ENCODE measurements at regions not wholly inside any gene's neighbourhood (a gene's known extent, or its start where the extent isn't known, plus 50 kb on each side); places are given as distances from the start of the nearest gene placed in this dataset.

DNA sequence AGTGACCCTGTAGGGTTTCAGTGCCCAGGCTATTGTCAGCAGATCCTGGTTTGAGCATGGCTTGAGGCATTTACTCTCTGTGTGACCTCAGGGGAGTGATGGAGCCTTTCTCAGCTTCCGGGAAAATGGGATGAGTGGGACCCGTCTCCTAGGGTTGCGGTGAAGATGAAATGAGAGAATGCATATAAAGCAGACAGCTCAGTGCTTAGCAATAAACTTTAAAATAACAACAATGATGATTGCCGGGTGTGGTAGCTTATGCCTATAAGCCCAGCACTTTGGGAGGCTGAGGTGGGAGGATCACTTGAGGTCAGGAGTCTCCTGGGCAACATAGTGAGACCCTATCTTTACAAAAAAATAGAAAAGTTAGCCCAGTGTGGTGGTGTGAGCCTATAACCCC, 106.0 kb upstream of the MTHFD1L start:
- DNase-seq (ENCODE audit: low read depth) = no peak
- Histone ChIP-seq H3K4me3 (ENCODE audit: low read depth, low read length) (no peak overlapping the region), H3K36me3 (ENCODE audit: control insufficient read depth, insufficient read depth, low read length) (no peaks in the 10 kb centered on the region), H3K27me3 (ENCODE audit: control insufficient read depth, insufficient read depth, low read length) (no peaks in the 10 kb centered on the region)
- TF ChIP-seq, protein P1, sequence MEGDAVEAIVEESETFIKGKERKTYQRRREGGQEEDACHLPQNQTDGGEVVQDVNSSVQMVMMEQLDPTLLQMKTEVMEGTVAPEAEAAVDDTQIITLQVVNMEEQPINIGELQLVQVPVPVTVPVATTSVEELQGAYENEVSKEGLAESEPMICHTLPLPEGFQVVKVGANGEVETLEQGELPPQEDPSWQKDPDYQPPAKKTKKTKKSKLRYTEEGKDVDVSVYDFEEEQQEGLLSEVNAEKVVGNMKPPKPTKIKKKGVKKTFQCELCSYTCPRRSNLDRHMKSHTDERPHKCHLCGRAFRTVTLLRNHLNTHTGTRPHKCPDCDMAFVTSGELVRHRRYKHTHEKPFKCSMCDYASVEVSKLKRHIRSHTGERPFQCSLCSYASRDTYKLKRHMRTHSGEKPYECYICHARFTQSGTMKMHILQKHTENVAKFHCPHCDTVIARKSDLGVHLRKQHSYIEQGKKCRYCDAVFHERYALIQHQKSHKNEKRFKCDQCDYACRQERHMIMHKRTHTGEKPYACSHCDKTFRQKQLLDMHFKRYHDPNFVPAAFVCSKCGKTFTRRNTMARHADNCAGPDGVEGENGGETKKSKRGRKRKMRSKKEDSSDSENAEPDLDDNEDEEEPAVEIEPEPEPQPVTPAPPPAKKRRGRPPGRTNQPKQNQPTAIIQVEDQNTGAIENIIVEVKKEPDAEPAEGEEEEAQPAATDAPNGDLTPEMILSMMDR (IDR thresholded peaks at IDR 0.05; ENCODE audit: insufficient read depth, low read length, poor library complexity, severe bottlenecking) = no peak

GRCh38 chr6:150761771-150762170, 103.7 kb upstream of the MTHFD1L start:
- H3K36me3 ChIP-seq (ENCODE audit: control insufficient read depth, insufficient read depth, low read length) = no peaks in the 10 kb centered on the region
- H3K27me3 ChIP-seq (ENCODE audit: control insufficient read depth, insufficient read depth, low read length) = no peaks in the 10 kb centered on the region
- TF ChIP-seq, protein P1 (IDR thresholded peaks at IDR 0.05; ENCODE audit: insufficient read depth, low read length, poor library complexity, severe bottlenecking) = no peak
- H3K4me3 ChIP-seq (ENCODE audit: low read depth, low read length) = no peak overlapping the region
- no peak for DNase-seq (ENCODE audit: low read depth)

DNA sequence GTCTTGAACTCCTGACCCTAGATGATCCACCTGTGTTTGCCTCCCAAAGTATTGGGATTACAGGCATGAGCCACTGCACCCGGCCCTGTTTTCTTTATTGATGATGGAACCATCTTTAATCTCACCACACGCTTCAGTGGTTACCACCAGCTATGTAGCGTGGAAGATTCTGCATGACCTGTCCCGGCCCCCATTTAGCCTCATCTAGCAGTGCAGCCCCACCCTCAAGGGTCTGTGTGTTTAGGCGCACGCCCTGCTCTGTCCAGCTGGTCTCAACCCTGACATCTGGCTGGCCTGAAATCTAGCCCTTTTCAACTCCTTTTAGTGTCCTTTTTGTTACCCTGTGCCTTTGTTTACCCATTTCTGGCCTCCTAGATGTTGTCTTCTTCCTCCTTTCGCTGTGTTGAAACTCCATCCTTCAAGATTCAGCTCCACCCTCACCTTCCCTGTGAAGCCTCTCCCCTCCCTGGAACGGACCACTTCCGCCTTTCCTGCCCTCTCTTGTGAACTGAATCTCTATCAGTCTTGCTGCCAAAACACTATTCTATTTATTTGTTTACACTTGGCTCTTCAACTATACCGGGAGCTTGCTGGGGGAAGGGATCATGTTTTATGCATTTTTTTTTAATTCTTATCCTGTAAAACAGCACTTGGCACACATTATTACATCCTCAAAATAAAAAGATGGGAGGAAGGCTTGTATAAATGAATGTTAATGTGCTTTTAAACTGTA, 101.0 kb upstream of the MTHFD1L start:
- H3K4me3 ChIP-seq (ENCODE audit: low read depth, low read length) = no peak overlapping the region
- TF ChIP-seq, protein P1 (IDR thresholded peaks at IDR 0.05; ENCODE audit: insufficient read depth, low read length, poor library complexity, severe bottlenecking) = no peak
- DNase-seq (ENCODE audit: low read depth) = no peak
- H3K36me3 ChIP-seq (ENCODE audit: control insufficient read depth, insufficient read depth, low read length) = no peaks in the 10 kb centered on the region
- H3K27me3 ChIP-seq (ENCODE audit: control insufficient read depth, insufficient read depth, low read length) = no peaks in the 10 kb centered on the region

GRCh38 chr6:150765067-150765764, 100.3 kb upstream of the MTHFD1L start:
- no peaks in the 10 kb centered on the region for H3K27me3 ChIP-seq (ENCODE audit: control insufficient read depth, insufficient read depth, low read length)
- no peaks in the 10 kb centered on the region for H3K36me3 ChIP-seq (ENCODE audit: control insufficient read depth, insufficient read depth, low read length)
- DNase-seq (ENCODE audit: low read depth) = no peak
- TF ChIP-seq, protein P1 (IDR thresholded peaks at IDR 0.05; ENCODE audit: insufficient read depth, low read length, poor library complexity, severe bottlenecking) = no peak
- no peak overlapping the region for H3K4me3 ChIP-seq (ENCODE audit: low read depth, low read length)

GRCh38 chr6:150766201-150766997, 99.1 kb upstream of the MTHFD1L start:
- Histone ChIP-seq H3K27me3 (ENCODE audit: control insufficient read depth, insufficient read depth, low read length) (no peaks in the 10 kb centered on the region), H3K4me3 (ENCODE audit: low read depth, low read length) (no peak overlapping the region), H3K36me3 (ENCODE audit: control insufficient read depth, insufficient read depth, low read length) (no peaks in the 10 kb centered on the region)
- no peak for DNase-seq (ENCODE audit: low read depth)
- TF ChIP-seq, protein P1 (IDR thresholded peaks at IDR 0.05; ENCODE audit: insufficient read depth, low read length, poor library complexity, severe bottlenecking) = no peak

All from kidney epithelial cell (primary cell).